ENCODE measurements at regions not wholly inside any gene's neighbourhood (a gene's known extent, or its start where the extent isn't known, plus 50 kb on each side); places are given as distances from the start of the nearest gene placed in this dataset.

- TF ChIP-seq, protein P1, sequence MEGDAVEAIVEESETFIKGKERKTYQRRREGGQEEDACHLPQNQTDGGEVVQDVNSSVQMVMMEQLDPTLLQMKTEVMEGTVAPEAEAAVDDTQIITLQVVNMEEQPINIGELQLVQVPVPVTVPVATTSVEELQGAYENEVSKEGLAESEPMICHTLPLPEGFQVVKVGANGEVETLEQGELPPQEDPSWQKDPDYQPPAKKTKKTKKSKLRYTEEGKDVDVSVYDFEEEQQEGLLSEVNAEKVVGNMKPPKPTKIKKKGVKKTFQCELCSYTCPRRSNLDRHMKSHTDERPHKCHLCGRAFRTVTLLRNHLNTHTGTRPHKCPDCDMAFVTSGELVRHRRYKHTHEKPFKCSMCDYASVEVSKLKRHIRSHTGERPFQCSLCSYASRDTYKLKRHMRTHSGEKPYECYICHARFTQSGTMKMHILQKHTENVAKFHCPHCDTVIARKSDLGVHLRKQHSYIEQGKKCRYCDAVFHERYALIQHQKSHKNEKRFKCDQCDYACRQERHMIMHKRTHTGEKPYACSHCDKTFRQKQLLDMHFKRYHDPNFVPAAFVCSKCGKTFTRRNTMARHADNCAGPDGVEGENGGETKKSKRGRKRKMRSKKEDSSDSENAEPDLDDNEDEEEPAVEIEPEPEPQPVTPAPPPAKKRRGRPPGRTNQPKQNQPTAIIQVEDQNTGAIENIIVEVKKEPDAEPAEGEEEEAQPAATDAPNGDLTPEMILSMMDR (IDR thresholded peaks at IDR 0.05) = no peak
- TF ChIP-seq EZH2 (IDR thresholded peaks at IDR 0.05; ENCODE audit: borderline replicate concordance, insufficient read depth, low read depth, low read length, poor library complexity, severe bottlenecking) = no peak
Observed at GRCh38 chr12:83817730-83818129, 1094.9 kb downstream of the SLC6A15 start.

Measured in B cell (primary cell).